Endothelial cell of umbilical vein (primary cell): ENCODE measurements at regions not wholly inside any gene's neighbourhood (a gene's known extent, or its start where the extent isn't known, plus 50 kb on each side); places are given as distances from the start of the nearest gene placed in this dataset.

Experiments used
- BruUV-seq: library from RNA; stranded (reverse); fragments of 400-500 nt; replicated peaks from 2 replicates; lab custom pipeline; 2021; lab: Mats Ljungman, UMichigan
- CTCF ChIA-PET: fragments of 300-600, 350-600 bp; sonication (Branson Sonifier 250); formaldehyde crosslinking; loops from one replicate; lab custom pipeline; 2021; ENCODE audit warnings: antibody characterized with exemption, inconsistent platforms; lab: Charles Lee
- POLR2A ChIA-PET: fragments of 300-600, 350-600 bp; sonication (Branson Sonifier 250); formaldehyde crosslinking; loops from one replicate; lab custom pipeline; 2021; ENCODE audit warnings: antibody characterized with exemption, inconsistent platforms; lab: Charles Lee
- DNase-seq: peaks from one replicate; pipeline ENCODE4 v3.0.0-alpha.2; 2011; ENCODE audit warnings: low read depth, low spot score
- FAIRE-seq: peaks from 2 replicates; lab custom pipeline; 2011; peaks lifted over from hg19 to GRCh38; lab: Jason Lieb, UNC
- H2AFZ ChIP-seq: 2 replicates; pipeline ENCODE4 v1.6.0; 2012; ENCODE audit warnings: low read depth, low read length, control low read depth, inconsistent platforms
- H3K27ac ChIP-seq: 2 replicates; pipeline ENCODE4 v1.5.1; 2011; ENCODE audit warnings: low read depth, mild to moderate bottlenecking, control low read depth, low read length, moderate library complexity; ENCODE audit not compliant: insufficient read depth
- H3K27me3 ChIP-seq, 2 experiments: 2 replicates each; pipeline versions ENCODE4 v1.6.0 to v1.6.1; 2011; ENCODE audit warnings: low read length in 2 of 2, mixed read lengths in 1 of 2; ENCODE audit not compliant: control insufficient read depth in 2 of 2, insufficient read depth in 2 of 2
- H3K36me3 ChIP-seq, 2 experiments: 2 replicates in 1 of 2; 3 replicates in 1 of 2; pipeline ENCODE4 v1.5.1; 2011; ENCODE audit warnings: low read length in 2 of 2, mild to moderate bottlenecking in 1 of 2, moderate library complexity in 1 of 2; ENCODE audit not compliant: control insufficient read depth in 2 of 2, insufficient read depth in 2 of 2; ENCODE audit errors: extremely low read depth in 1 of 2
- H3K4me1 ChIP-seq: 3 replicates; pipeline ENCODE4 v1.5.1; 2011; ENCODE audit warnings: mild to moderate bottlenecking, low read length; ENCODE audit not compliant: control insufficient read depth, insufficient read depth; ENCODE audit errors: extremely low read depth
- H3K4me2 ChIP-seq: 2 replicates; pipeline ENCODE4 v1.6.1; 2011; ENCODE audit warnings: low read length, control low read depth, mixed read lengths; ENCODE audit not compliant: insufficient read depth
- H3K4me3 ChIP-seq, 3 experiments: fragments of 200-600 bp in 1 of 3; sonication (generic), shearing (Covaris generic) in 1 of 3; replicated peaks in 1 of 3; 2 replicates each; pipeline ENCODE4 v1.5.1; 2011 to 2016; ENCODE audit warnings: control low read depth in 3 of 3, low read length in 3 of 3, mild to moderate bottlenecking in 2 of 3, inconsistent platforms in 1 of 3, low read depth in 1 of 3, moderate library complexity in 1 of 3; ENCODE audit not compliant: insufficient read depth in 1 of 3
- H3K79me2 ChIP-seq: 2 replicates; pipeline ENCODE4 v1.6.0; 2012; ENCODE audit warnings: low read length, inconsistent platforms; ENCODE audit not compliant: control insufficient read depth, insufficient read depth
- H3K9ac ChIP-seq: replicated peaks from 2 replicates; pipeline ENCODE3; 2011; ENCODE audit warnings: low read length, control low read depth; ENCODE audit not compliant: insufficient read depth; ENCODE audit errors: extremely low read depth
- H3K9me1 ChIP-seq: replicated peaks from 3 replicates; pipeline ENCODE4 v1.6.0; 2011; ENCODE audit warnings: mild to moderate bottlenecking, low read length; ENCODE audit not compliant: control insufficient read depth, insufficient read depth; ENCODE audit errors: extremely low read depth
- H3K9me3 ChIP-seq: replicated peaks from 2 replicates; pipeline ENCODE4 v1.5.1; 2012; ENCODE audit warnings: low read length, inconsistent platforms; ENCODE audit not compliant: control insufficient read depth, insufficient read depth
- H4K20me1 ChIP-seq: replicated peaks from 2 replicates; pipeline ENCODE3; 2011; ENCODE audit warnings: mild to moderate bottlenecking, low read length; ENCODE audit not compliant: control insufficient read depth, insufficient read depth; ENCODE audit errors: extremely low read depth
- EZH2 ChIP-seq: IDR thresholded peaks from 2 replicates; pipeline ENCODE4 v1.6.1; 2012; ENCODE audit warnings: borderline replicate concordance, low read depth, mild to moderate bottlenecking, moderate library complexity, low read length, inconsistent platforms; ENCODE audit not compliant: severe bottlenecking
- FOS ChIP-seq: IDR thresholded peaks from 2 replicates; pipeline ENCODE4 v1.6.1; 2011; ENCODE audit warnings: mild to moderate bottlenecking, low read length, moderate library complexity, borderline replicate concordance; ENCODE audit not compliant: insufficient read depth
- GATA2 ChIP-seq: IDR thresholded peaks from 2 replicates; pipeline ENCODE4 v1.7.0; 2011; ENCODE audit warnings: low read depth, mild to moderate bottlenecking, moderate library complexity, mixed read lengths, low read length; ENCODE audit not compliant: insufficient read length, insufficient read depth
- JUN ChIP-seq: IDR thresholded peaks from 2 replicates; pipeline ENCODE4 v1.6.1; 2011; ENCODE audit warnings: borderline replicate concordance, low read depth; ENCODE audit not compliant: insufficient read length, insufficient read depth
- MYC ChIP-seq: IDR thresholded peaks from one replicate; pipeline ENCODE4 v1.6.1; 2011; ENCODE audit warnings: mild to moderate bottlenecking, low read depth, low read length
- POLR2A ChIP-seq: IDR thresholded peaks from 2 replicates; pipeline ENCODE4 v1.6.1; 2012; ENCODE audit warnings: low read depth, mild to moderate bottlenecking, control low read depth, low read length
- POLR2AphosphoS5 ChIP-seq: IDR thresholded peaks from 2 replicates; pipeline ENCODE4 v1.6.1; 2012; ENCODE audit warnings: low read depth, mild to moderate bottlenecking, control low read depth, low read length, moderate library complexity; ENCODE audit not compliant: insufficient read depth
- dilution Hi-C: fragments of 300-500 bp; cut with MboI; formaldehyde crosslinking; loops from one replicate; pipeline ENCODE4 v1.15.0; 2019; ENCODE audit warnings: low sequenced_read_pairs; ENCODE audit not compliant: extremely low pct_ligation_motif_present
- intact Hi-C: fragments of 100-400 bp; cut with micrococcal nuclease; formaldehyde crosslinking; loops from one replicate; pipeline ENCODE4 v1.10.0; 2022
- TF ChIP-seq, protein P1 (sequence below): IDR thresholded peaks from 2 replicates; pipeline ENCODE4 v1.6.1; 2011; ENCODE audit not compliant: insufficient read depth, insufficient read length
- TF ChIP-seq, protein P2 (sequence below), 2 donors: IDR thresholded peaks; 1 replicate in 1 of 2; 2 replicates in 1 of 2; pipeline ENCODE4 v1.5.1; 2011; ENCODE audit warnings: low read length in 2 of 2, mild to moderate bottlenecking in 2 of 2, moderate library complexity in 2 of 2, control low read depth in 1 of 2, inconsistent platforms in 1 of 2, low read depth in 1 of 2; ENCODE audit not compliant: insufficient read depth in 1 of 2; ENCODE audit errors: extremely low read depth in 1 of 2

DNA sequence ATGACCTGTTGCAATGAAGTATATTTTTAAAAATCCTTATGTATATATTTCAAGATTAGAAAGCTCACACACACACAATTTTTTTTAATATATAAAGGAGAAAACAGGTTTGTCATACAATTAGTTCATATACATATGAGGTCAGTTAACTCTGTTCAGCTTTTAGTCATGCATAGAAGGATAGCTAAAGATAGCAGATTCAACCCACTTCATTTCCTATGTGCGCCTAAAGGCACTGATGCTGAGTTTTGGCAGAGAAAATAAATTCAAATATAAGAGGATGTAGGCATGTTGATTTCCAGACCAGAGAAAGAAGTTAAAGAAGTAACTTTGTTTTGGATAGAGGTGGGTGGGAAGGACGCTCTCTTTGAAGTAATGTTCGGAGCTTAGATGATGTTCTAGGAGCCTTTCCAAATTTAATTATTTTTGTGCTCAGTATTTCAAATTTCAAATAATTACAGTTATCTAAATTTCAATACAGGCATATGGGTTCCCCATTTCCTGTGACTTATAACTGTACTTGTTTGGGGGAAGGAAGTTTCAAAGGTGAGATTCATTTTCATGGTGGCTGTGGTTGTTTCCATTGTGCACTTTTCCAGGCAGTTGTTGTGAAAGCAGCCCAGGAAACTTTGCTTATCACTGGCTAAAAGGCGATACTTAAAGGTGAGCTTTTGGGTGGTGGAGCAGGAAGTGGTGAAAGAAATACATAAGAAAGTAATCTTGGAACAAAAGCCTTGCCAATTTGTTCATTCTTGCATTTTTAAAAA lies 523.4 kb upstream of the FANCL start:
- Histone ChIP-seq H3K4me3 (no peak overlapping the region), H3K9me3 (no peaks in the 10 kb centered on the region), H3K4me2 (no peak overlapping the region), H3K9me1 (no peaks in the 10 kb centered on the region), H3K27me3 (peaks cover 3 to 11% of the 10 kb centered on the region in 2 experiments), H3K36me3 (no peaks in the 10 kb centered on the region), H3K9ac (no peak overlapping the region), H3K79me2 (no peaks in the 10 kb centered on the region), H2AFZ (no peak overlapping the region), H4K20me1 (no peaks in the 10 kb centered on the region), H3K4me1 (no peaks in the 10 kb centered on the region), H3K27ac (no peak overlapping the region)
- FAIRE-seq (peak; percentile 21), DNase-seq (no peak)
- POLR2A ChIA-PET: no interaction called here
- dilution Hi-C loops: no loop called here
- CTCF ChIA-PET: interaction anchor here (1.1 to 3.9 kb wide), 6 partner anchors 18 to 1910 kb away, joined by 4 to 61 read pairs (median 10); no protein-coding TSS in a partner anchor
- TF ChIP-seq FOS: no peak
- TF ChIP-seq GATA2: no peak
- TF ChIP-seq MYC: no peak
- no peak for TF ChIP-seq POLR2A
- TF ChIP-seq POLR2AphosphoS5: no peak
- TF ChIP-seq, protein P1, sequence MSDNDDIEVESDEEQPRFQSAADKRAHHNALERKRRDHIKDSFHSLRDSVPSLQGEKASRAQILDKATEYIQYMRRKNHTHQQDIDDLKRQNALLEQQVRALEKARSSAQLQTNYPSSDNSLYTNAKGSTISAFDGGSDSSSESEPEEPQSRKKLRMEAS: no peak
- intact Hi-C loops: loop anchor here (5.0 to 10.0 kb wide), 2 partner anchors 1388 to 1910 kb away; no protein-coding TSS in a partner anchor
- no TSS peak for BruUV-seq

DNA sequence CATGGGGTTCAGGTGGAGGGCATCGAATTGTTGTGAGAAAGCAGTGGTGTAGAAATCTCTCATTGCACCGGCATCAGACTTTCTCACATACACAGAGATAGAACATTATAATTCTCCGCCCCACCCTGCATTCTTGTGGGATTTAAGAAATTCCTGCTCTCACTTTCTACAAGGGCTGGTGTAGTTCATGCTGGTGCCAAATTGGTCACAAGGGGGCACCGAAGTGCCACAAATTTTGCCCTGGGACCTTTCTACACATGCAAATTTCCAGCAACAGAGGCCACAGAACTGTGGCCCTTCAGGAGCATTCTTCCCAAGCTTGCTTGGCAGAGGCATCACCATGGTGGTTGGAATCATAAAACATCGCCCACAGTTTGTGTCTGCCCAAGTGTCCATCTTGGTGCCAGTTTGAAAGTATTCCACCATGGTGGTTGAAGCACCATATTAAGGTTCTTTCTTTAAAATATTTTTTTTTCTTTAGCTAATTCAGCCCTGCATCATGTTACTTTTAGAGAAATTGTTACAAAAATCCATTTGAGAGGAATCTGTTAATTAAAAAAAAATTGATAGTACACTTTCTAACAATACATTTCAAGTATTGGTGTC lies 521.2 kb upstream of the FANCL start:
- ChIA-PET POLR2A (no interaction called here), CTCF (interaction anchor here (0.9 to 3.9 kb wide), 7 partner anchors 8 to 1913 kb away, joined by 3 to 61 read pairs (median 7); no protein-coding TSS in a partner anchor)
- no peak overlapping the region for H3K4me3 ChIP-seq
- H3K4me2 ChIP-seq: no peak overlapping the region
- DNase-seq (peak; percentile 40), FAIRE-seq (peak; percentile 65)
- intact Hi-C loops: loop anchor here (1.0 to 10.0 kb wide), 6 partner anchors 191 to 1913 kb away; no protein-coding TSS in a partner anchor
- H3K27me3 ChIP-seq: peaks cover 0 to 2% of the 10 kb centered on the region in 2 experiments
- H4K20me1 ChIP-seq: no peaks in the 10 kb centered on the region
- no peaks in the 10 kb centered on the region for H3K9me3 ChIP-seq
- TF ChIP-seq, protein P2, sequence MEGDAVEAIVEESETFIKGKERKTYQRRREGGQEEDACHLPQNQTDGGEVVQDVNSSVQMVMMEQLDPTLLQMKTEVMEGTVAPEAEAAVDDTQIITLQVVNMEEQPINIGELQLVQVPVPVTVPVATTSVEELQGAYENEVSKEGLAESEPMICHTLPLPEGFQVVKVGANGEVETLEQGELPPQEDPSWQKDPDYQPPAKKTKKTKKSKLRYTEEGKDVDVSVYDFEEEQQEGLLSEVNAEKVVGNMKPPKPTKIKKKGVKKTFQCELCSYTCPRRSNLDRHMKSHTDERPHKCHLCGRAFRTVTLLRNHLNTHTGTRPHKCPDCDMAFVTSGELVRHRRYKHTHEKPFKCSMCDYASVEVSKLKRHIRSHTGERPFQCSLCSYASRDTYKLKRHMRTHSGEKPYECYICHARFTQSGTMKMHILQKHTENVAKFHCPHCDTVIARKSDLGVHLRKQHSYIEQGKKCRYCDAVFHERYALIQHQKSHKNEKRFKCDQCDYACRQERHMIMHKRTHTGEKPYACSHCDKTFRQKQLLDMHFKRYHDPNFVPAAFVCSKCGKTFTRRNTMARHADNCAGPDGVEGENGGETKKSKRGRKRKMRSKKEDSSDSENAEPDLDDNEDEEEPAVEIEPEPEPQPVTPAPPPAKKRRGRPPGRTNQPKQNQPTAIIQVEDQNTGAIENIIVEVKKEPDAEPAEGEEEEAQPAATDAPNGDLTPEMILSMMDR (IDR thresholded peaks at IDR 0.05; ENCODE audit: extremely low read depth in 1 of 2, insufficient read depth in 1 of 2, low read depth in 1 of 2, low read length in 2 of 2): peak; percentile 54 to 58
- TF ChIP-seq JUN: no peak
- no peak for TF ChIP-seq POLR2AphosphoS5
- TF ChIP-seq, protein P1: no peak
- TF ChIP-seq EZH2: no peak
- TF ChIP-seq FOS: no peak
- no peak for TF ChIP-seq MYC
- no peak overlapping the region for H3K27ac ChIP-seq
- no peaks in the 10 kb centered on the region for H3K79me2 ChIP-seq
- H2AFZ ChIP-seq: no peak overlapping the region
- no peaks in the 10 kb centered on the region for H3K4me1 ChIP-seq
- no peaks in the 10 kb centered on the region for H3K9me1 ChIP-seq
- no peak overlapping the region for H3K9ac ChIP-seq
- BruUV-seq: no TSS peak
- dilution Hi-C loops: no loop called here
- no peaks in the 10 kb centered on the region for H3K36me3 ChIP-seq
